HK-2 (cell line): ENCODE measurements at regions not wholly inside any gene's neighbourhood (a gene's known extent, or its start where the extent isn't known, plus 50 kb on each side); places are given as distances from the start of the nearest gene placed in this dataset.

Source experiments
- DNase-seq: peaks from one replicate; pipeline ENCODE4 v3.0.0-alpha.2; 2018; ENCODE audit not compliant: unreplicated experiment

DNA sequence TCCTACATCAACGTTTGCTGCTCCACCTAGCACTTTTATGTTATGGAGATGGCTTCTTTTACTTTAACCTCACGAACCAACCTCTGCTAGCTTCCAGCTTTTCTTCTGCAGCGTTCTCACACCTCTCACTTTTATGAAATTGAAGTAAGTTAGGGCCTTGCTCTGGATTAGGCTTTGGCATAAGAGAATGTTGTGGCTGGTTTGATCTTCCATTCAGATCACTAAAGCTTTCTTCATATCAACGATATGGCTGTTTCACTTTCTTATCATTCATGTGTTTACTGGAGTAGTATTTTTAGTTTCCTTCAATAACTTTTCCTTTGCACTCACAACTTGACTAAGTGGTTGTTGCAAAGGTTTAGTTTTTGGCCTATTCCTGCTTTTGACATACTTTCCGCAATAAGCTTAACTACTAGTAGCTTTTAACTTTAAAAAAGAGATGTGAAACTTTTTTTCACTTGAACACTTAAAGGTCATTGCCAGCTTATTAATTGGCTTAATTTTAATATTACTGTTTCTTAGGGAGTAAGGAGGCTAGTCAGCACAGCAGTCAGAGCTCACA, 60.0 kb upstream of the SPRY2 start:
- no peak for DNase-seq

DNA sequence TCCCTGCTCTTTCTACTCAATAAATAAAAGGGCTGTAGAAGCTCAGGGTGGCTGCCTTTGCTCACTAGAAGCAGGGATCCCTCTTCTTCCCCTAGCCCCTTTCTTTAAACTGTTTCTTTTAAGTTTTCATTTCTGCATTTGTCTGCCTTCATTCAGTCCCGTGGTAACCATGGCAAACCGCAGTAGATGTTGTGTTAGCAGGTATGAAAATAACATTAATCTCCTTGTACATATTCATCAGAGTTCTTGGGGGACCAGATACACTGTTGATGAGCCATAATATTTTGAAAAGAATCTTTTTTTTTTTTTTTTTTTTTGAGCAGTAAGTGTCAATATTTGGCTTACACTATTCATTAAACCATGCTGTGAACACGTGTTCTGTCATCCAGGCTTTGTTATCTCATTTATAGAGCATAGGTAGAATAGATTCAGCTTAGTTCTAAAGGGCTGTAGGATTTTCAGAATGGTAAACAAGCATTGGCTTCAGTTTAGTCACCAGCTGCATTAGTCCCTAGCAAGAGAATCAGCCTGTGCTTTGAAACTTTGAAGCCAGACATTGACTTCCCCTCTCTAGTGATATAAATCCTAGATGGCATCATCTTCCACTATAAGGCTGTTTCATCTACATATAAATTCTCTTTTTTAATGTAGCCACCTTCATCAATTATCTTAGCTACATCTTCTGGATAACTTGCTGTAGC, 59.4 kb upstream of the SPRY2 start:
- no peak for DNase-seq

DNA sequence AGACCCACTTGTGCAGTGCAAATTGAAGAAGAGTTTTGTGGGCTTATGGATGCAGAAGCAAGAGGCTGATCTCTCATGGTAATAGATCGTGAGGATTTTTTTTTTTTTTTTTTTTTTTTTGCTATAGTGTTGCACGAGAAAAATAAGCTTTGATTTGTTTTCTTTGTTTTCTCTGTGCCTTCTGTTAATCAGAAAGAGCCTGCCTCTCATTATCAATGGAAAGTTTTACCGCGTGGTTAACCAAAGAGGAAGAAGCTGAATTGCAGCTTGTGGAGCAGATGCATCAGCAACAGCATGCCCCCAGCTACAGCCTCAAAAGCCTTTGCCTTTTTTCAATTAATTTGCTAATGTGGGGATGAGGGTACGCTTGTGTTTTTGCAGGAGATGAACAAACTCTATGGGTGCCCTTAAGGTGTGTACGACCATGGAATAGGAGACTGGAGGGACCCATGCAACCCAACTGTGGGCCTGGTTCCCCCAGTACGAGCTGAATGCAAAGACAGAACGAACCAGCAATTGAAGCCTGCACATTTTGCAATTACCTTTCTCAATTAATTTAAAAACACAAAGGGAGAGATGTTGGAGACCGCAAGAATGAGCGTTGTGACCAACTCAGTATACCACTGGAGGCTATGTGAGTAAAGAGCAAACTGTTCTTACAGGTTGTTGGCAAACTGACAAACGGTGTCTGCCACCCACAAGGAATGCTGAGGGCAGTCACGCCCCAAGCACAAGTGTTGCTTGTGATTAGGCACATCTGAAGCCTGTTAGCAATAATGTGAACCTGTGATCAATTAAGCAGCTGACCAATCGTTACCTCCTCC, 58.6 kb upstream of the SPRY2 start:
- no peak for DNase-seq
